ENCODE measurements at regions not wholly inside any gene's neighbourhood (a gene's known extent, or its start where the extent isn't known, plus 50 kb on each side); places are given as distances from the start of the nearest gene placed in this dataset.

DNA sequence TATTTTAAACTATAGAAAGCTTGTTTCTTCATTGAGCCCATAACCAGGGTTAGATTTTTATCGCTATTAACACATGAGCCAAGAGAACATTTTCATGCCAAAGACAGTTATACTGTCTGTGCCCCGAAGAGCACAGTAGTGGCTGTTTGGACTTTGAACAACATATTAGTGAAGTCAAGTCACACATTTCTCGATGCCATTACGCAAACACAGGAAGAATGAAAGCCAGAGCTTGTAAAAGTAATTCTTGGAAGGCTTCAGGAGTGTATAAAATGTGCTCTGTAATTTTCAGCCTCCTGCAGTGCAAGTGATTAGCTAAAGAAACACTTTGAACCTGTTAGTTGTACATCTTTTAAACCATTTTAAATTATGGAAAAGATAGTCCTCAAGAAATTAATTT lies 590.7 kb upstream of the PITX2 start:
- ChIA-PET CTCF (ENCODE audit: partially characterized antibody) (interaction anchor here (0.7 to 1.9 kb wide), 3 partner anchors 8 to 743 kb away, joined by 3 to 7 read pairs (median 3); no protein-coding TSS in a partner anchor), POLR2A (ENCODE audit: partially characterized antibody) (no interaction called here)
- Histone ChIP-seq H3K27me3 (replicated peaks in 1 of 4; ENCODE audit: control insufficient read depth in 3 of 4, extremely low read depth in 1 of 4, insufficient read depth in 3 of 4, low read length in 3 of 4) (no peaks in the 10 kb centered on the region), H3K79me2 (ENCODE audit: control insufficient read depth in 1 of 2, insufficient read depth in 2 of 2, low read length in 2 of 2) (no peaks in the 10 kb centered on the region), H3K9me3 (ENCODE audit: insufficient read depth in 2 of 2, low read depth in 1 of 2, low read length in 1 of 2) (no peaks in the 10 kb centered on the region), H3K23me2 (ENCODE audit: low read depth, low read length) (no peaks in the 10 kb centered on the region), H2BK15ac (ENCODE audit: low read length) (no peak overlapping the region), H3K56ac (replicated peaks; ENCODE audit: insufficient read length, low read depth, low read length) (no peak overlapping the region), H2BK5ac (ENCODE audit: low read depth, low read length) (no peak overlapping the region), H4K20me1 (replicated peaks in 1 of 2; ENCODE audit: control insufficient read depth in 1 of 2, insufficient read depth in 2 of 2, low read length in 2 of 2) (no peaks in the 10 kb centered on the region), H2AFZ (ENCODE audit: low read length) (no peak overlapping the region), H4K5ac (ENCODE audit: insufficient read length, low read depth, low read length) (no peak overlapping the region), H2BK20ac (ENCODE audit: low read length) (no peak overlapping the region), H2BK12ac (ENCODE audit: low read depth, low read length) (no peak overlapping the region), H3K4me2 (ENCODE audit: insufficient read depth in 1 of 2, low read depth in 2 of 2, low read length in 2 of 2) (no peak overlapping the region), H2BK120ac (replicated peaks; ENCODE audit: low read depth, low read length) (no peak overlapping the region), H3K4me3 (ENCODE audit: extremely low read depth in 1 of 4, insufficient read depth in 2 of 4, low read depth in 3 of 4, low read length in 4 of 4) (no peak overlapping the region), H3K4ac (replicated peaks; ENCODE audit: insufficient read length, low read depth, low read length) (no peak overlapping the region), H3K36me3 (ENCODE audit: control insufficient read depth in 2 of 4, insufficient read depth in 4 of 4, low read length in 3 of 4) (no peaks in the 10 kb centered on the region), H2AK5ac (ENCODE audit: low read depth, low read length) (no peak overlapping the region), H3K9ac (replicated peaks in 1 of 4; ENCODE audit: extremely low read depth in 1 of 4, low read depth in 3 of 4, low read length in 3 of 4) (no peak overlapping the region), H3K23ac (ENCODE audit: insufficient read length) (no peak overlapping the region), H4K91ac (replicated peaks; ENCODE audit: insufficient read length, low read length) (no peak overlapping the region), H4K8ac (ENCODE audit: extremely low read depth, insufficient read depth, low read length) (no peak overlapping the region), H3K79me1 (ENCODE audit: low read depth, low read length) (no peaks in the 10 kb centered on the region), H3K4me1 (replicated peaks in 1 of 4; ENCODE audit: control insufficient read depth in 3 of 4, insufficient read depth in 4 of 4, low read length in 3 of 4) (peaks cover 2 to 10% (median 8%) of the 10 kb centered on the region in 4 experiments; a peak in 4 of 7 replicates), H3K27ac (ENCODE audit: low read depth, low read length) (no peak overlapping the region), H3K14ac (ENCODE audit: insufficient read length) (no peak overlapping the region), H3K18ac (ENCODE audit: extremely low read depth, low read length) (no peak overlapping the region)
- TF ChIP-seq SIN3A (conservative IDR thresholded peaks at IDR 0.05 in 1 of 2, IDR thresholded peaks at IDR 0.05 in 1 of 2; ENCODE audit: low read depth in 1 of 2, low read length in 2 of 2) (no peak), BACH1 (IDR thresholded peaks at IDR 0.05; ENCODE audit: low read length) (no peak), SIRT6 (IDR thresholded peaks at IDR 0.05; ENCODE audit: low read length) (no peak), GTF2F1 (IDR thresholded peaks at IDR 0.05; ENCODE audit: borderline replicate concordance, low read depth, low read length) (no peak), NRF1 (IDR thresholded peaks at IDR 0.05; ENCODE audit: low read depth, low read length) (no peak), ZNF274 (IDR thresholded peaks at IDR 0.05; ENCODE audit: borderline replicate concordance, extremely low read depth, low read length) (no peak), JUND (IDR thresholded peaks at IDR 0.05; ENCODE audit: low read length) (no peak), KDM1A (IDR thresholded peaks at IDR 0.05; ENCODE audit: borderline replicate concordance, low read length) (no peak), CTBP2 (IDR thresholded peaks at IDR 0.05; ENCODE audit: borderline replicate concordance, insufficient read depth, insufficient read length, low read length) (no peak), TEAD4 (IDR thresholded peaks at IDR 0.05; ENCODE audit: low read depth, low read length) (no peak)
- TF ChIP-seq, protein P1, sequence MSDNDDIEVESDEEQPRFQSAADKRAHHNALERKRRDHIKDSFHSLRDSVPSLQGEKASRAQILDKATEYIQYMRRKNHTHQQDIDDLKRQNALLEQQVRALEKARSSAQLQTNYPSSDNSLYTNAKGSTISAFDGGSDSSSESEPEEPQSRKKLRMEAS (IDR thresholded peaks at IDR 0.05), result no peak
- 93% methylated on average over 4 of the region's 4 CpGs; no CpG with 5 or more reads in 1 of the 2 experiments for WGBS, 2 experiments (ENCODE audit: extremely low coverage in 1 of 2, insufficient coverage in 1 of 2, insufficient read length in 1 of 2, insufficient replicate concordance in 2 of 2, low coverage in 1 of 2, low lambda C conversion rate in 2 of 2, missing lambda C conversion rate in 1 of 2)
- DNase-seq (ENCODE audit: low read depth in 1 of 2, low spot score in 2 of 2) (no peak), FAIRE-seq (no peak)
